HEK293 (cell line): ENCODE measurements at regions not wholly inside any gene's neighbourhood (a gene's known extent, or its start where the extent isn't known, plus 50 kb on each side); places are given as distances from the start of the nearest gene placed in this dataset.
A peak's percentile ranks its signal among the peaks of the same experiment; 100 is the strongest.

Experiments used
- CTCF ChIA-PET: fragments of 350-600 bp; formaldehyde crosslinking; extraction: SDS; loops from one replicate; lab custom pipeline; 2021; ENCODE audit warnings: antibody characterized with exemption; lab: Yijun Ruan, JAX
- POLR2A ChIA-PET: fragments of 300-600 bp; formaldehyde crosslinking; extraction: SDS; loops from one replicate; lab custom pipeline; 2020; ENCODE audit warnings: antibody characterized with exemption, inconsistent platforms; lab: Yijun Ruan, JAX
- H3K27ac ChIP-seq: fragments of 200-500 bp; sonication (Bioruptor generic); 2 replicates; pipeline ENCODE4 v1.5.1; 2014; ENCODE audit warnings: low read depth, low read length, control low read depth, inconsistent platforms; ENCODE audit errors: extremely low read depth
- H3K36me3 ChIP-seq, 2 experiments: fragments of 200-500 bp in 1 of 2; sonication (Bioruptor generic) in 1 of 2; 1 replicate in 1 of 2; 2 replicates in 1 of 2; pipeline ENCODE4 v1.5.1; 2014 to 2017; ENCODE audit warnings: inconsistent platforms in 2 of 2, low read length in 2 of 2; ENCODE audit not compliant: control insufficient read depth in 2 of 2, insufficient read depth in 1 of 2
- H3K4me1 ChIP-seq: fragments of 200-500 bp; sonication (Bioruptor generic); 2 replicates; pipeline ENCODE4 v1.5.1; 2014; ENCODE audit warnings: mild to moderate bottlenecking, low read length, inconsistent platforms; ENCODE audit not compliant: control insufficient read depth, insufficient read depth
- H3K4me3 ChIP-seq: 2 replicates; pipeline ENCODE4 v1.5.1; 2011; ENCODE audit warnings: low read depth, mild to moderate bottlenecking, control low read depth, low read length, moderate library complexity
- H3K9me3 ChIP-seq: fragments of 200-500 bp; sonication (Bioruptor generic); 2 replicates; pipeline ENCODE4 v1.5.1; 2014; ENCODE audit warnings: low read depth, low read length, inconsistent platforms; ENCODE audit not compliant: control insufficient read depth, insufficient read depth
- BCL11A ChIP-seq: fragments of 450-650 bp; formaldehyde crosslinking; IDR thresholded peaks from 2 replicates; pipeline ENCODE4 v1.5.1; 2016; ENCODE audit warnings: low read depth, missing biosample characterization, missing genetic modification characterization
- GLI4 ChIP-seq: fragments of 450-650 bp; formaldehyde crosslinking; IDR thresholded peaks from 2 replicates; pipeline ENCODE4 v1.5.1; 2016; ENCODE audit warnings: missing biosample characterization, missing genetic modification characterization
- HOXC10 ChIP-seq: sonication (generic); formaldehyde crosslinking; IDR thresholded peaks from 2 replicates; pipeline ENCODE4 v1.8.1; 2023; ENCODE audit warnings: mild to moderate bottlenecking, missing genetic modification reagents
- IKZF3 ChIP-seq: fragments of 450-650 bp; IDR thresholded peaks from 2 replicates; pipeline ENCODE4 v1.5.0; 2018; ENCODE audit warnings: missing biosample characterization, mild to moderate bottlenecking, missing genetic modification characterization, moderate library complexity
- MYNN ChIP-seq: fragments of 450-650 bp; formaldehyde crosslinking; IDR thresholded peaks from 2 replicates; pipeline ENCODE4 v1.5.1; 2016; ENCODE audit warnings: missing biosample characterization, missing genetic modification characterization, borderline replicate concordance
- PRDM1 ChIP-seq: fragments of 450-650 bp; formaldehyde crosslinking; IDR thresholded peaks from 2 replicates; pipeline ENCODE4; 2016; ENCODE audit warnings: missing biosample characterization, missing genetic modification characterization
- SP3 ChIP-seq: fragments of 450-650 bp; formaldehyde crosslinking; IDR thresholded peaks from 2 replicates; pipeline ENCODE4 v1.5.1; 2016; ENCODE audit warnings: missing biosample characterization, missing genetic modification characterization
- ZFHX2 ChIP-seq: fragments of 450-650 bp; formaldehyde crosslinking; conservative IDR thresholded peaks from 2 replicates; pipeline ENCODE4 v1.5.1; 2016; ENCODE audit warnings: missing biosample characterization, missing genetic modification characterization
- ZFP41 ChIP-seq: fragments of 450-650 bp; formaldehyde crosslinking; IDR thresholded peaks from 2 replicates; pipeline ENCODE4 v1.5.1; 2016; ENCODE audit warnings: missing biosample characterization, missing genetic modification characterization, borderline replicate concordance
- ZFP69B ChIP-seq: fragments of 450-650 bp; formaldehyde crosslinking; IDR thresholded peaks from 2 replicates; pipeline ENCODE4 v1.5.1; 2016; ENCODE audit warnings: missing biosample characterization, missing genetic modification characterization
- ZNF223 ChIP-seq: fragments of 450-650 bp; formaldehyde crosslinking; IDR thresholded peaks from 2 replicates; pipeline ENCODE4 v1.5.1; 2016; ENCODE audit warnings: missing biosample characterization, missing genetic modification characterization
- ZNF274 ChIP-seq, 2 experiments: fragments of 200-500 bp in 1 of 2; fragments of 450-650 bp in 1 of 2; sonication (Bioruptor generic) in 1 of 2; formaldehyde crosslinking in 1 of 2; IDR thresholded peaks; 2 replicates each; pipeline versions ENCODE4 v1.5.1 to v1.6.1; 2014 to 2016; ENCODE audit warnings: borderline replicate concordance in 1 of 2, inconsistent platforms in 1 of 2, low read length in 1 of 2, missing biosample characterization in 1 of 2, missing genetic modification characterization in 1 of 2
- ZNF302 ChIP-seq: fragments of 450-650 bp; formaldehyde crosslinking; IDR thresholded peaks from 2 replicates; pipeline ENCODE4 v1.5.1; 2016; ENCODE audit warnings: missing biosample characterization, missing genetic modification characterization, low read depth
- ZNF335 ChIP-seq: fragments of 450-650 bp; formaldehyde crosslinking; conservative IDR thresholded peaks from 2 replicates; pipeline ENCODE4 v1.5.1; 2016; ENCODE audit warnings: missing biosample characterization, missing genetic modification characterization
- ZNF366 ChIP-seq: fragments of 450-650 bp; formaldehyde crosslinking; conservative IDR thresholded peaks from 2 replicates; pipeline ENCODE4 v1.5.1; 2016; ENCODE audit warnings: missing biosample characterization, missing genetic modification characterization
- ZNF530 ChIP-seq: fragments of 450-650 bp; formaldehyde crosslinking; IDR thresholded peaks from 2 replicates; pipeline ENCODE4 v1.5.1; 2016; ENCODE audit warnings: low read depth, missing biosample characterization, missing genetic modification characterization
- ZNF548 ChIP-seq: fragments of 450-650 bp; formaldehyde crosslinking; IDR thresholded peaks from 2 replicates; pipeline ENCODE4 v1.5.1; 2016; ENCODE audit warnings: missing biosample characterization, missing genetic modification characterization
- ZNF549 ChIP-seq: fragments of 450-650 bp; IDR thresholded peaks from 2 replicates; pipeline ENCODE4 v1.5.1; 2018; ENCODE audit warnings: missing biosample characterization, missing genetic modification characterization, mild to moderate bottlenecking, inconsistent platforms, moderate library complexity
- ZNF561 ChIP-seq: fragments of 450-650 bp; IDR thresholded peaks from 2 replicates; pipeline ENCODE4 v1.5.1; 2018; ENCODE audit warnings: missing biosample characterization, missing genetic modification characterization, borderline replicate concordance
- TF ChIP-seq, protein P1 (sequence below): sonication (generic); formaldehyde crosslinking; IDR thresholded peaks from 2 replicates; pipeline ENCODE4 v1.8.1; 2022; ENCODE audit warnings: mild to moderate bottlenecking, moderate library complexity, missing genetic modification reagents
- TF ChIP-seq, protein P2 (sequence below): fragments of 450-650 bp; formaldehyde crosslinking; IDR thresholded peaks from 2 replicates; pipeline ENCODE4 v1.5.1; 2016; ENCODE audit warnings: missing biosample characterization, missing genetic modification characterization

DNA sequence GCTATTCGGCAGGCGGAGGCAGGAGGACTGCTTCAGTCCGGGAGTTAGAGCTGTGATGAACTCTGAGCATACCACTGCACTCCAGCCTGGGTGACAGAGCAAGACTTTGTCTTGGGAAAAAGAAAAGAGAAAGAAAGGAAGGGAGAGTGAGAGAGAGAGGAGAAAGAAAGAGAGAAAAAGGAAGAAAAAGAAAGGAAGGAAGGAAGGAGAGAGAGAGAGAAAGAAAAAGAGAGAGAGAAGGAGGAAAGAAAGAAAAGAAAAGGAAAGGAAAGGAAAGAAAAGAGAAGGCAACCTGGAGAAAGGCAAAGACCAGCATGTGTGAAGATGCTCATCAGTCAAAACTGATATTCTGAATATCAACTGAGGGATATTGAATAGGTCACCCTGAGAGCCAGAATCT is 143.1 kb upstream of the SASH1 start:
- Histone ChIP-seq H3K4me1 (no peaks in the 10 kb centered on the region), H3K36me3 (no peaks in the 10 kb centered on the region), H3K9me3 (no peaks in the 10 kb centered on the region), H3K4me3 (no peak overlapping the region), H3K27ac (no peak overlapping the region)
- ChIA-PET CTCF (interaction anchor here (1.7 kb wide), 1 partner anchor 23 kb away, joined by 9 read pairs; no protein-coding TSS in a partner anchor), POLR2A (no interaction called here)
- TF ChIP-seq MYNN (tag by site-specific recombination): no peak
- no peak for TF ChIP-seq ZNF274 (IDR thresholded peaks at IDR 0.05; ENCODE audit: low read length)
- TF ChIP-seq ZNF274 (tag by site-specific recombination; IDR thresholded peaks at IDR 0.05; ENCODE audit: borderline replicate concordance): no peak
- TF ChIP-seq ZNF366 (tag by site-specific recombination): 0 out of 2 replicates have a peak, but pooled peaks have one; percentile 28
- no peak for TF ChIP-seq ZNF549
- TF ChIP-seq BCL11A: no peak
- TF ChIP-seq PRDM1: peak; percentile 88

DNA sequence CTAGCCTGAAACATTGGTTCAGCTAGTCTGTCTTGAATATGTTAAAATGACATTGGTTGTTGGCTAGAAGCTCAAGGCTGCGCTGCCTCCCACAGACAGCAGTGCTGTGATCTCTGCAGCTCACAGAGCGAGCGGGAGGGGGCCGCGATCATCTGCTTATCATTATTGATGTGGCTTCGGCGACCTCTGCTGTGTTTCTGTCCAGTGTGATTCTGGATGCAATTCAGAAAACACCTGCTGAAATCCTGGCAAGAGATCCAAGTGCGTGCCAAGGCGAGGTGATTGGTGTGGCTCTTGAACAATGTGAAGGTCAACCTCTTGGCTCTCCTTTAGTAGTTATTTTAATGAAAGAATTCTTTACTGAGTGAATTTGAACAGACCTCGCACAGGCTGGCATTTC is 142.3 kb upstream of the SASH1 start:
- Histone ChIP-seq H3K36me3 (no peaks in the 10 kb centered on the region), H3K27ac (no peak overlapping the region), H3K9me3 (no peaks in the 10 kb centered on the region), H3K4me1 (no peaks in the 10 kb centered on the region), H3K4me3 (no peak overlapping the region)
- ChIA-PET CTCF (interaction anchor here (1.2 to 1.7 kb wide), 2 partner anchors 23 to 55 kb away, joined by 3 to 9 read pairs; no protein-coding TSS in a partner anchor), POLR2A (no interaction called here)
- TF ChIP-seq GLI4 (tag by site-specific recombination) (no peak), HOXC10 (no peak), ZNF335 (tag by site-specific recombination) (no peak), ZNF302 (no peak), ZNF561 (no peak), ZFP69B (tag by site-specific recombination) (no peak), ZFHX2 (tag by site-specific recombination) (no peak), IKZF3 (tag by site-specific recombination) (no peak), ZNF530 (tag by site-specific recombination) (no peak), ZNF548 (tag by site-specific recombination) (no peak), ZNF223 (tag by site-specific recombination) (no peak)
- TF ChIP-seq, protein P1, sequence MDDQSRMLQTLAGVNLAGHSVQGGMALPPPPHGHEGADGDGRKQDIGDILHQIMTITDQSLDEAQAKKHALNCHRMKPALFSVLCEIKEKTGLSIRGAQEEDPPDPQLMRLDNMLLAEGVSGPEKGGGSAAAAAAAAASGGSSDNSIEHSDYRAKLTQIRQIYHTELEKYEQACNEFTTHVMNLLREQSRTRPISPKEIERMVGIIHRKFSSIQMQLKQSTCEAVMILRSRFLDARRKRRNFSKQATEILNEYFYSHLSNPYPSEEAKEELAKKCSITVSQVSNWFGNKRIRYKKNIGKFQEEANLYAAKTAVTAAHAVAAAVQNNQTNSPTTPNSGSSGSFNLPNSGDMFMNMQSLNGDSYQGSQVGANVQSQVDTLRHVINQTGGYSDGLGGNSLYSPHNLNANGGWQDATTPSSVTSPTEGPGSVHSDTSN (CRISPR knock-in tag): no peak
- TF ChIP-seq, protein P2, sequence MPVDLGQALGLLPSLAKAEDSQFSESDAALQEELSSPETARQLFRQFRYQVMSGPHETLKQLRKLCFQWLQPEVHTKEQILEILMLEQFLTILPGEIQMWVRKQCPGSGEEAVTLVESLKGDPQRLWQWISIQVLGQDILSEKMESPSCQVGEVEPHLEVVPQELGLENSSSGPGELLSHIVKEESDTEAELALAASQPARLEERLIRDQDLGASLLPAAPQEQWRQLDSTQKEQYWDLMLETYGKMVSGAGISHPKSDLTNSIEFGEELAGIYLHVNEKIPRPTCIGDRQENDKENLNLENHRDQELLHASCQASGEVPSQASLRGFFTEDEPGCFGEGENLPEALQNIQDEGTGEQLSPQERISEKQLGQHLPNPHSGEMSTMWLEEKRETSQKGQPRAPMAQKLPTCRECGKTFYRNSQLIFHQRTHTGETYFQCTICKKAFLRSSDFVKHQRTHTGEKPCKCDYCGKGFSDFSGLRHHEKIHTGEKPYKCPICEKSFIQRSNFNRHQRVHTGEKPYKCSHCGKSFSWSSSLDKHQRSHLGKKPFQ (tag by site-specific recombination): no peak

DNA sequence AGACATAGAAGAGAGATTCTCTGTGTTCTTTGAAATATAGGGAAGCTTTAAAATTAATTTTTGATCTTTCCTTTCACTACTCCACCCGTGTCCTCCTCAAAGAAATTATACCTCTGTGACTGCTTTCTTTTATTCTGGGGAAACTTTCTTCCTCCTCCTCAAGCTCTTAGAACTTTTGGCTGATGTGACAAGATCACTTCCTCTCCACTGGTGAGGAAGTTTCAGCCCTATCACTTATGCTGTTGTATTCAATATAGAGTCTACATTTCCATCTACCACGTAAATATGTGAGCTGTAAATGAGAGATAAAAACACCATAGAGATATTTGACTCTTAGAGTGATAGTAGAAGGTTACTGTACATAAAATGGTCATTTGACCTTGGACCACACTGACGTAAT is 141.9 kb upstream of the SASH1 start:
- TF ChIP-seq SP3 (tag by site-specific recombination) (no peak), ZFP41 (no peak)
- Histone ChIP-seq H3K4me1 (no peaks in the 10 kb centered on the region), H3K9me3 (no peaks in the 10 kb centered on the region), H3K27ac (no peak overlapping the region), H3K4me3 (no peak overlapping the region), H3K36me3 (no peaks in the 10 kb centered on the region)
- CTCF ChIA-PET: interaction anchor here (0.6 to 1.7 kb wide), 5 partner anchors 8 to 476 kb away, joined by 3 to 9 read pairs (median 4); no protein-coding TSS in a partner anchor
- POLR2A ChIA-PET: no interaction called here
